Liver (tissue), 8 donors: ENCODE measurements at regions not wholly inside any gene's neighbourhood (a gene's known extent, or its start where the extent isn't known, plus 50 kb on each side); places are given as distances from the start of the nearest gene placed in this dataset.

Experiments used
- DNase-seq: peaks from one replicate; pipeline ENCODE4 v3.0.0-alpha.2; 2017; ENCODE audit warnings: low spot score
- H3K27ac ChIP-seq, 2 donors: one replicate each; pipeline ENCODE4 v1.7.0; 2013; ENCODE audit warnings: inconsistent platforms in 2 of 2, low read length in 2 of 2, control low read depth in 1 of 2, low read depth in 1 of 2, mild to moderate bottlenecking in 1 of 2
- H3K27me3 ChIP-seq, 4 donors: one replicate each; pipeline versions ENCODE4 v1.6.1 to v1.7.0; 2013; ENCODE audit warnings: low read length in 3 of 4, inconsistent platforms in 1 of 4, mild to moderate bottlenecking in 1 of 4, moderate library complexity in 1 of 4; ENCODE audit not compliant: control insufficient read depth in 4 of 4, insufficient read depth in 4 of 4
- H3K36me3 ChIP-seq, 4 donors: one replicate each; pipeline versions ENCODE4 v1.6.1 to v1.7.0; 2013; ENCODE audit warnings: low read length in 3 of 4, mild to moderate bottlenecking in 3 of 4, low read depth in 1 of 4, moderate library complexity in 1 of 4; ENCODE audit not compliant: control insufficient read depth in 4 of 4, insufficient read depth in 3 of 4
- H3K4me1 ChIP-seq, 4 donors: one replicate each; pipeline versions ENCODE4 v1.6.1 to v1.7.0; 2013; ENCODE audit warnings: low read length in 3 of 4, mild to moderate bottlenecking in 3 of 4, moderate library complexity in 1 of 4; ENCODE audit not compliant: control insufficient read depth in 4 of 4, insufficient read depth in 4 of 4
- H3K4me3 ChIP-seq, 3 donors: one replicate each; pipeline versions ENCODE4 v1.6.1 to v1.7.0; 2013; ENCODE audit warnings: low read length in 3 of 3, control low read depth in 1 of 3, low read depth in 1 of 3, mild to moderate bottlenecking in 1 of 3
- H3K9ac ChIP-seq, 2 donors: one replicate each; pipeline ENCODE4 v1.7.0; 2013; ENCODE audit warnings: low read length in 2 of 2, mild to moderate bottlenecking in 2 of 2, moderate library complexity in 2 of 2, control low read depth in 1 of 2, low read depth in 1 of 2
- H3K9me3 ChIP-seq, 4 donors: one replicate each; pipeline versions ENCODE4 v1.6.1 to v1.7.0; 2013; ENCODE audit warnings: low read length in 3 of 4; ENCODE audit not compliant: control insufficient read depth in 4 of 4
- ATF3 ChIP-seq: IDR thresholded peaks from 2 replicates; pipeline ENCODE4 v1.6.1; 2016; ENCODE audit warnings: antibody characterized with exemption
- FOXA1 ChIP-seq: IDR thresholded peaks from 2 replicates; pipeline ENCODE4 v1.6.1; 2016; ENCODE audit warnings: antibody characterized with exemption
- FOXA2 ChIP-seq: IDR thresholded peaks from 2 replicates; pipeline ENCODE4 v1.6.1; 2016; ENCODE audit warnings: antibody characterized with exemption
- GABPA ChIP-seq, 2 donors: IDR thresholded peaks in 1 of 2; conservative IDR thresholded peaks in 1 of 2; 2 replicates each; pipeline ENCODE4 v1.6.1; 2016; ENCODE audit warnings: antibody characterized with exemption in 2 of 2, mild to moderate bottlenecking in 1 of 2, moderate library complexity in 1 of 2
- HNF4A ChIP-seq, 2 donors: conservative IDR thresholded peaks; 2 replicates each; pipeline ENCODE4 v1.6.1; 2016; ENCODE audit warnings: antibody characterized with exemption in 2 of 2, mild to moderate bottlenecking in 2 of 2
- HNF4G ChIP-seq: IDR thresholded peaks from 2 replicates; pipeline ENCODE4 v1.6.1; 2016; ENCODE audit warnings: antibody characterized with exemption
- JUND ChIP-seq, 2 donors: IDR thresholded peaks; 2 replicates each; pipeline ENCODE4 v1.6.1; 2016; ENCODE audit warnings: antibody characterized with exemption in 2 of 2
- NR2F2 ChIP-seq: IDR thresholded peaks from 2 replicates; pipeline ENCODE4 v1.6.1; 2016; ENCODE audit warnings: antibody characterized with exemption
- RAD21 ChIP-seq, 2 donors: IDR thresholded peaks; 2 replicates each; pipeline ENCODE4 v1.6.1; 2016; ENCODE audit warnings: antibody characterized with exemption in 2 of 2, mild to moderate bottlenecking in 2 of 2
- REST ChIP-seq: IDR thresholded peaks from 2 replicates; pipeline ENCODE4 v1.6.1; 2016; ENCODE audit warnings: antibody characterized with exemption, mild to moderate bottlenecking
- RXRA ChIP-seq, 2 donors: IDR thresholded peaks; 2 replicates each; pipeline ENCODE4 v1.6.1; 2017 to 2018; ENCODE audit warnings: antibody characterized with exemption in 2 of 2, mild to moderate bottlenecking in 1 of 2
- SP1 ChIP-seq: IDR thresholded peaks from 2 replicates; pipeline ENCODE4 v1.6.1; 2018; ENCODE audit warnings: antibody characterized with exemption, mild to moderate bottlenecking
- TAF1 ChIP-seq: conservative IDR thresholded peaks from 2 replicates; pipeline ENCODE4 v1.6.1; 2016; ENCODE audit warnings: antibody characterized with exemption, mild to moderate bottlenecking
- YY1 ChIP-seq: IDR thresholded peaks from 2 replicates; pipeline ENCODE4 v1.6.1; 2016; ENCODE audit warnings: antibody characterized with exemption, mild to moderate bottlenecking
- ZBTB33 ChIP-seq: IDR thresholded peaks from 2 replicates; pipeline ENCODE4 v1.6.1; 2016; ENCODE audit warnings: antibody characterized with exemption
- WGBS: extraction: QIAGEN DNeasy Blood & Tissue Kit; methylation state at CpG from one replicate; pipeline ENCODE4 v1.1.7; 2013; 5-methylcytosine and 5-hydroxymethylcytosine counted together
- TF ChIP-seq, protein P1 (sequence below): fragments of 150-350 bp; IDR thresholded peaks from 2 replicates; pipeline ENCODE4 v1.5.1; 2017; ENCODE audit warnings: improper control_type of control experiment, low read depth, low read length; ENCODE audit not compliant: missing input control
- donor health status: healthy.
- donor health status: healthy.
- donor health status: healthy.
- donor health status: healthy.
- donor health status: healthy.

DNA sequence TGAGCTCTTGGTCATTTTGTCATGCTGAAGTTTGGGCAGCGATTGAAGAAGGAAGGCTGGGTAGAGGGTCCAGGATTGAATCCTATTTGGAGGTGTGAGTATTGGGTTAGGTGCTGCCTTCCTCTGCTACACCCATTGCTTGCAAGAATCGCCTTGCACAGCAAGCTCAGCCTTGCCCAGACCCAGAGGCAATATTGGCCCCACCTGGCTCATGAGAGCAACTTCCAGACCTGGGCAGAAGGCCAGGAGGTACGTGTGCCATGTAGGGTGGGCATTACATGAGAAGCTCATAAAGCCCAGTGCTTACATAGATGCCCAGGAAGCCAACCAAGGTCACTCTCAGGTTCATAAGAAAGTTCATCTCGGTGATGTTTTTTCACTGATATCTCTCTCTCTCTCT lies 718.0 kb downstream of the EFNB2 start:
- Histone ChIP-seq H3K4me3 (no peak overlapping the region), H3K4me1 (no peaks in the 10 kb centered on the region), H3K9me3 (no peaks in the 10 kb centered on the region), H3K27me3 (no peaks in the 10 kb centered on the region), H3K36me3 (no peaks in the 10 kb centered on the region), H3K27ac (no peak overlapping the region), H3K9ac (no peak overlapping the region)
- no peak for DNase-seq
- TF ChIP-seq, protein P1, sequence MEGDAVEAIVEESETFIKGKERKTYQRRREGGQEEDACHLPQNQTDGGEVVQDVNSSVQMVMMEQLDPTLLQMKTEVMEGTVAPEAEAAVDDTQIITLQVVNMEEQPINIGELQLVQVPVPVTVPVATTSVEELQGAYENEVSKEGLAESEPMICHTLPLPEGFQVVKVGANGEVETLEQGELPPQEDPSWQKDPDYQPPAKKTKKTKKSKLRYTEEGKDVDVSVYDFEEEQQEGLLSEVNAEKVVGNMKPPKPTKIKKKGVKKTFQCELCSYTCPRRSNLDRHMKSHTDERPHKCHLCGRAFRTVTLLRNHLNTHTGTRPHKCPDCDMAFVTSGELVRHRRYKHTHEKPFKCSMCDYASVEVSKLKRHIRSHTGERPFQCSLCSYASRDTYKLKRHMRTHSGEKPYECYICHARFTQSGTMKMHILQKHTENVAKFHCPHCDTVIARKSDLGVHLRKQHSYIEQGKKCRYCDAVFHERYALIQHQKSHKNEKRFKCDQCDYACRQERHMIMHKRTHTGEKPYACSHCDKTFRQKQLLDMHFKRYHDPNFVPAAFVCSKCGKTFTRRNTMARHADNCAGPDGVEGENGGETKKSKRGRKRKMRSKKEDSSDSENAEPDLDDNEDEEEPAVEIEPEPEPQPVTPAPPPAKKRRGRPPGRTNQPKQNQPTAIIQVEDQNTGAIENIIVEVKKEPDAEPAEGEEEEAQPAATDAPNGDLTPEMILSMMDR, result no peak
- 64% methylated on average over 4 of the region's 4 CpGs for WGBS

GRCh38 chr13:105816994-105817393 lies 718.5 kb downstream of the EFNB2 start:
- TF ChIP-seq JUND (IDR thresholded peaks at IDR 0.05) (no peak), TAF1 (no peak), HNF4G (no peak), NR2F2 (no peak), FOXA2 (no peak), SP1 (no peak), ZBTB33 (no peak), YY1 (no peak), GABPA (IDR thresholded peaks at IDR 0.05 in 1 of 2, conservative IDR thresholded peaks at IDR 0.05 in 1 of 2) (no peak), RAD21 (IDR thresholded peaks at IDR 0.05) (no peak), RXRA (IDR thresholded peaks at IDR 0.05) (no peak), FOXA1 (no peak)
- 59% methylated on average over 4 of the region's 4 CpGs for WGBS
- DNase-seq, result no peak
- no peak overlapping the region for H3K4me3 ChIP-seq
- no peak overlapping the region for H3K27ac ChIP-seq
- no peaks in the 10 kb centered on the region for H3K4me1 ChIP-seq
- no peak overlapping the region for H3K9ac ChIP-seq
- no peaks in the 10 kb centered on the region for H3K27me3 ChIP-seq
- no peaks in the 10 kb centered on the region for H3K36me3 ChIP-seq
- H3K9me3 ChIP-seq, result no peaks in the 10 kb centered on the region

- DNase-seq, result no peak
- 36% methylated on average over 4 of the region's 4 CpGs for WGBS
- Histone ChIP-seq H3K9ac (no peak overlapping the region), H3K9me3 (no peaks in the 10 kb centered on the region), H3K27me3 (no peaks in the 10 kb centered on the region), H3K4me1 (no peaks in the 10 kb centered on the region), H3K36me3 (no peaks in the 10 kb centered on the region), H3K4me3 (no peak overlapping the region), H3K27ac (no peak overlapping the region)
- TF ChIP-seq GABPA (IDR thresholded peaks at IDR 0.05 in 1 of 2, conservative IDR thresholded peaks at IDR 0.05 in 1 of 2), result no peak
- no peak for TF ChIP-seq HNF4A (conservative IDR thresholded peaks at IDR 0.05)
- no peak for TF ChIP-seq NR2F2
- no peak for TF ChIP-seq FOXA1
- no peak for TF ChIP-seq ZBTB33
- no peak for TF ChIP-seq SP1
- no peak for TF ChIP-seq JUND (IDR thresholded peaks at IDR 0.05)
- TF ChIP-seq FOXA2, result no peak
- TF ChIP-seq ATF3, result no peak
- no peak for TF ChIP-seq YY1
- TF ChIP-seq, protein P1, result no peak
- TF ChIP-seq HNF4G, result no peak
- TF ChIP-seq REST, result no peak
- no peak for TF ChIP-seq RXRA (IDR thresholded peaks at IDR 0.05)
These were observed 720.6 kb downstream of the EFNB2 start for GRCh38 chr13:105814902-105815250.
